Liver (tissue), 8 donors: ENCODE measurements at regions not wholly inside any gene's neighbourhood (a gene's known extent, or its start where the extent isn't known, plus 50 kb on each side); places are given as distances from the start of the nearest gene placed in this dataset.

ENCODE experiments used
- DNase-seq: peaks from one replicate; pipeline ENCODE4 v3.0.0-alpha.2; 2017; ENCODE audit warnings: low spot score
- H3K27ac ChIP-seq, 2 donors: one replicate each; pipeline ENCODE4 v1.7.0; 2013; ENCODE audit warnings: inconsistent platforms in 2 of 2, low read length in 2 of 2, control low read depth in 1 of 2, low read depth in 1 of 2, mild to moderate bottlenecking in 1 of 2
- H3K27me3 ChIP-seq, 4 donors: one replicate each; pipeline versions ENCODE4 v1.6.1 to v1.7.0; 2013; ENCODE audit warnings: low read length in 3 of 4, inconsistent platforms in 1 of 4, mild to moderate bottlenecking in 1 of 4, moderate library complexity in 1 of 4; ENCODE audit not compliant: control insufficient read depth in 4 of 4, insufficient read depth in 4 of 4
- H3K36me3 ChIP-seq, 4 donors: one replicate each; pipeline versions ENCODE4 v1.6.1 to v1.7.0; 2013; ENCODE audit warnings: low read length in 3 of 4, mild to moderate bottlenecking in 3 of 4, low read depth in 1 of 4, moderate library complexity in 1 of 4; ENCODE audit not compliant: control insufficient read depth in 4 of 4, insufficient read depth in 3 of 4
- H3K4me1 ChIP-seq, 4 donors: one replicate each; pipeline versions ENCODE4 v1.6.1 to v1.7.0; 2013; ENCODE audit warnings: low read length in 3 of 4, mild to moderate bottlenecking in 3 of 4, moderate library complexity in 1 of 4; ENCODE audit not compliant: control insufficient read depth in 4 of 4, insufficient read depth in 4 of 4
- H3K4me3 ChIP-seq, 3 donors: one replicate each; pipeline versions ENCODE4 v1.6.1 to v1.7.0; 2013; ENCODE audit warnings: low read length in 3 of 3, control low read depth in 1 of 3, low read depth in 1 of 3, mild to moderate bottlenecking in 1 of 3
- H3K9ac ChIP-seq, 2 donors: one replicate each; pipeline ENCODE4 v1.7.0; 2013; ENCODE audit warnings: low read length in 2 of 2, mild to moderate bottlenecking in 2 of 2, moderate library complexity in 2 of 2, control low read depth in 1 of 2, low read depth in 1 of 2
- H3K9me3 ChIP-seq, 4 donors: one replicate each; pipeline versions ENCODE4 v1.6.1 to v1.7.0; 2013; ENCODE audit warnings: low read length in 3 of 4; ENCODE audit not compliant: control insufficient read depth in 4 of 4
- EGR1 ChIP-seq, 2 donors: IDR thresholded peaks; 2 replicates each; pipeline ENCODE4 v1.6.1; 2016 to 2018; ENCODE audit warnings: antibody characterized with exemption in 2 of 2, low read depth in 2 of 2
- FOXA1 ChIP-seq: IDR thresholded peaks from 2 replicates; pipeline ENCODE4 v1.6.1; 2016; ENCODE audit warnings: antibody characterized with exemption
- FOXA2 ChIP-seq: IDR thresholded peaks from 2 replicates; pipeline ENCODE4 v1.6.1; 2016; ENCODE audit warnings: antibody characterized with exemption
- GABPA ChIP-seq, 2 donors: IDR thresholded peaks in 1 of 2; conservative IDR thresholded peaks in 1 of 2; 2 replicates each; pipeline ENCODE4 v1.6.1; 2016; ENCODE audit warnings: antibody characterized with exemption in 2 of 2, mild to moderate bottlenecking in 1 of 2, moderate library complexity in 1 of 2
- HNF4A ChIP-seq, 2 donors: conservative IDR thresholded peaks; 2 replicates each; pipeline ENCODE4 v1.6.1; 2016; ENCODE audit warnings: antibody characterized with exemption in 2 of 2, mild to moderate bottlenecking in 2 of 2
- HNF4G ChIP-seq: IDR thresholded peaks from 2 replicates; pipeline ENCODE4 v1.6.1; 2016; ENCODE audit warnings: antibody characterized with exemption
- JUND ChIP-seq, 2 donors: IDR thresholded peaks; 2 replicates each; pipeline ENCODE4 v1.6.1; 2016; ENCODE audit warnings: antibody characterized with exemption in 2 of 2
- MAX ChIP-seq: IDR thresholded peaks from 2 replicates; pipeline ENCODE4 v1.6.1; 2016; ENCODE audit warnings: antibody characterized with exemption
- NR2F2 ChIP-seq: IDR thresholded peaks from 2 replicates; pipeline ENCODE4 v1.6.1; 2016; ENCODE audit warnings: antibody characterized with exemption
- RAD21 ChIP-seq, 2 donors: IDR thresholded peaks; 2 replicates each; pipeline ENCODE4 v1.6.1; 2016; ENCODE audit warnings: antibody characterized with exemption in 2 of 2, mild to moderate bottlenecking in 2 of 2
- RXRA ChIP-seq, 2 donors: IDR thresholded peaks; 2 replicates each; pipeline ENCODE4 v1.6.1; 2017 to 2018; ENCODE audit warnings: antibody characterized with exemption in 2 of 2, mild to moderate bottlenecking in 1 of 2
- SP1 ChIP-seq: IDR thresholded peaks from 2 replicates; pipeline ENCODE4 v1.6.1; 2018; ENCODE audit warnings: antibody characterized with exemption, mild to moderate bottlenecking
- TAF1 ChIP-seq: conservative IDR thresholded peaks from 2 replicates; pipeline ENCODE4 v1.6.1; 2016; ENCODE audit warnings: antibody characterized with exemption, mild to moderate bottlenecking
- YY1 ChIP-seq: IDR thresholded peaks from 2 replicates; pipeline ENCODE4 v1.6.1; 2016; ENCODE audit warnings: antibody characterized with exemption, mild to moderate bottlenecking
- ZBTB33 ChIP-seq: IDR thresholded peaks from 2 replicates; pipeline ENCODE4 v1.6.1; 2016; ENCODE audit warnings: antibody characterized with exemption
- WGBS: extraction: QIAGEN DNeasy Blood & Tissue Kit; methylation state at CpG from one replicate; pipeline ENCODE4 v1.1.7; 2013; 5-methylcytosine and 5-hydroxymethylcytosine counted together
- TF ChIP-seq, protein P1 (sequence below): IDR thresholded peaks from 2 replicates; pipeline ENCODE4 v1.6.1; 2016; ENCODE audit warnings: antibody characterized with exemption
- TF ChIP-seq, protein P2 (sequence below): IDR thresholded peaks from 2 replicates; pipeline ENCODE4 v1.6.1; 2016; ENCODE audit warnings: antibody characterized with exemption, mild to moderate bottlenecking
- TF ChIP-seq, protein P3 (sequence below): fragments of 150-350 bp; IDR thresholded peaks from 2 replicates; pipeline ENCODE4 v1.5.1; 2017; ENCODE audit warnings: improper control_type of control experiment, low read depth, low read length; ENCODE audit not compliant: missing input control
- donor health status: healthy.
- donor health status: healthy.
- donor health status: healthy.
- donor health status: healthy.
- donor health status: healthy.

DNA sequence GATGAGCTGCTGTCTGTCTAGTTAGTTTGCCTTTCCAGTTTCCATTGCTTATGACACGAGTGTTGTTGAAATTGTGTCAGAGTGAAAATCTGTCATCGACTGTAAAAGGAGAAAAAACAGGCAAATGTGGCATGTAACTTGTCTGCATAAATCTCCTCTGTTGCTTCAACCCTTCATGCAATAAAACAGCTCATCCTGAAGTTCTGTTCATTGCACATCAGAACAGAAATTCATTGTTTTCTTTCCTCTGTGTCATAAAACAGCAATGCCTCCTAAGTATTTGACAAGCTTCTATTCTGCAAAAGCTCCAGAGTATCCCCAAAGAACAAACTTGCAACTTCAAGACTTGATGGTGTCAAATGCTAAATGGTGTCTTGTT lies 432.1 kb downstream of the MEIS1 start:
- Histone ChIP-seq H3K36me3 (no peaks in the 10 kb centered on the region), H3K4me1 (no peaks in the 10 kb centered on the region), H3K27me3 (peaks cover 0 to 3% (median under 1%) of the 10 kb centered on the region in 4 donors), H3K9ac (no peak overlapping the region), H3K4me3 (no peak overlapping the region), H3K27ac (no peak overlapping the region), H3K9me3 (no peaks in the 10 kb centered on the region)
- 74% methylated on average over 2 of the region's 2 CpGs for WGBS
- DNase-seq, result no peak
- TF ChIP-seq FOXA1, result no peak
- TF ChIP-seq TAF1, result no peak
- TF ChIP-seq SP1, result no peak
- TF ChIP-seq, protein P1, sequence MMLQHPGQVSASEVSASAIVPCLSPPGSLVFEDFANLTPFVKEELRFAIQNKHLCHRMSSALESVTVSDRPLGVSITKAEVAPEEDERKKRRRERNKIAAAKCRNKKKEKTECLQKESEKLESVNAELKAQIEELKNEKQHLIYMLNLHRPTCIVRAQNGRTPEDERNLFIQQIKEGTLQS, result no peak
- TF ChIP-seq, protein P2, sequence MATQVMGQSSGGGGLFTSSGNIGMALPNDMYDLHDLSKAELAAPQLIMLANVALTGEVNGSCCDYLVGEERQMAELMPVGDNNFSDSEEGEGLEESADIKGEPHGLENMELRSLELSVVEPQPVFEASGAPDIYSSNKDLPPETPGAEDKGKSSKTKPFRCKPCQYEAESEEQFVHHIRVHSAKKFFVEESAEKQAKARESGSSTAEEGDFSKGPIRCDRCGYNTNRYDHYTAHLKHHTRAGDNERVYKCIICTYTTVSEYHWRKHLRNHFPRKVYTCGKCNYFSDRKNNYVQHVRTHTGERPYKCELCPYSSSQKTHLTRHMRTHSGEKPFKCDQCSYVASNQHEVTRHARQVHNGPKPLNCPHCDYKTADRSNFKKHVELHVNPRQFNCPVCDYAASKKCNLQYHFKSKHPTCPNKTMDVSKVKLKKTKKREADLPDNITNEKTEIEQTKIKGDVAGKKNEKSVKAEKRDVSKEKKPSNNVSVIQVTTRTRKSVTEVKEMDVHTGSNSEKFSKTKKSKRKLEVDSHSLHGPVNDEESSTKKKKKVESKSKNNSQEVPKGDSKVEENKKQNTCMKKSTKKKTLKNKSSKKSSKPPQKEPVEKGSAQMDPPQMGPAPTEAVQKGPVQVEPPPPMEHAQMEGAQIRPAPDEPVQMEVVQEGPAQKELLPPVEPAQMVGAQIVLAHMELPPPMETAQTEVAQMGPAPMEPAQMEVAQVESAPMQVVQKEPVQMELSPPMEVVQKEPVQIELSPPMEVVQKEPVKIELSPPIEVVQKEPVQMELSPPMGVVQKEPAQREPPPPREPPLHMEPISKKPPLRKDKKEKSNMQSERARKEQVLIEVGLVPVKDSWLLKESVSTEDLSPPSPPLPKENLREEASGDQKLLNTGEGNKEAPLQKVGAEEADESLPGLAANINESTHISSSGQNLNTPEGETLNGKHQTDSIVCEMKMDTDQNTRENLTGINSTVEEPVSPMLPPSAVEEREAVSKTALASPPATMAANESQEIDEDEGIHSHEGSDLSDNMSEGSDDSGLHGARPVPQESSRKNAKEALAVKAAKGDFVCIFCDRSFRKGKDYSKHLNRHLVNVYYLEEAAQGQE, result no peak
- no peak for TF ChIP-seq GABPA (IDR thresholded peaks at IDR 0.05 in 1 of 2, conservative IDR thresholded peaks at IDR 0.05 in 1 of 2)
- TF ChIP-seq, protein P3, sequence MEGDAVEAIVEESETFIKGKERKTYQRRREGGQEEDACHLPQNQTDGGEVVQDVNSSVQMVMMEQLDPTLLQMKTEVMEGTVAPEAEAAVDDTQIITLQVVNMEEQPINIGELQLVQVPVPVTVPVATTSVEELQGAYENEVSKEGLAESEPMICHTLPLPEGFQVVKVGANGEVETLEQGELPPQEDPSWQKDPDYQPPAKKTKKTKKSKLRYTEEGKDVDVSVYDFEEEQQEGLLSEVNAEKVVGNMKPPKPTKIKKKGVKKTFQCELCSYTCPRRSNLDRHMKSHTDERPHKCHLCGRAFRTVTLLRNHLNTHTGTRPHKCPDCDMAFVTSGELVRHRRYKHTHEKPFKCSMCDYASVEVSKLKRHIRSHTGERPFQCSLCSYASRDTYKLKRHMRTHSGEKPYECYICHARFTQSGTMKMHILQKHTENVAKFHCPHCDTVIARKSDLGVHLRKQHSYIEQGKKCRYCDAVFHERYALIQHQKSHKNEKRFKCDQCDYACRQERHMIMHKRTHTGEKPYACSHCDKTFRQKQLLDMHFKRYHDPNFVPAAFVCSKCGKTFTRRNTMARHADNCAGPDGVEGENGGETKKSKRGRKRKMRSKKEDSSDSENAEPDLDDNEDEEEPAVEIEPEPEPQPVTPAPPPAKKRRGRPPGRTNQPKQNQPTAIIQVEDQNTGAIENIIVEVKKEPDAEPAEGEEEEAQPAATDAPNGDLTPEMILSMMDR, result no peak
- TF ChIP-seq RAD21 (IDR thresholded peaks at IDR 0.05), result no peak
- TF ChIP-seq FOXA2, result no peak
- no peak for TF ChIP-seq ZBTB33
- TF ChIP-seq EGR1 (IDR thresholded peaks at IDR 0.05; ENCODE audit: low read depth in 2 of 2), result no peak
- no peak for TF ChIP-seq MAX
- TF ChIP-seq YY1, result no peak
- no peak for TF ChIP-seq JUND (IDR thresholded peaks at IDR 0.05)
- TF ChIP-seq RXRA (IDR thresholded peaks at IDR 0.05), result no peak
- no peak for TF ChIP-seq HNF4A (conservative IDR thresholded peaks at IDR 0.05)
- no peak for TF ChIP-seq NR2F2
- no peak for TF ChIP-seq HNF4G
